ENCODE measurements at regions not wholly inside any gene's neighbourhood (a gene's known extent, or its start where the extent isn't known, plus 50 kb on each side); places are given as distances from the start of the nearest gene placed in this dataset.

DNA sequence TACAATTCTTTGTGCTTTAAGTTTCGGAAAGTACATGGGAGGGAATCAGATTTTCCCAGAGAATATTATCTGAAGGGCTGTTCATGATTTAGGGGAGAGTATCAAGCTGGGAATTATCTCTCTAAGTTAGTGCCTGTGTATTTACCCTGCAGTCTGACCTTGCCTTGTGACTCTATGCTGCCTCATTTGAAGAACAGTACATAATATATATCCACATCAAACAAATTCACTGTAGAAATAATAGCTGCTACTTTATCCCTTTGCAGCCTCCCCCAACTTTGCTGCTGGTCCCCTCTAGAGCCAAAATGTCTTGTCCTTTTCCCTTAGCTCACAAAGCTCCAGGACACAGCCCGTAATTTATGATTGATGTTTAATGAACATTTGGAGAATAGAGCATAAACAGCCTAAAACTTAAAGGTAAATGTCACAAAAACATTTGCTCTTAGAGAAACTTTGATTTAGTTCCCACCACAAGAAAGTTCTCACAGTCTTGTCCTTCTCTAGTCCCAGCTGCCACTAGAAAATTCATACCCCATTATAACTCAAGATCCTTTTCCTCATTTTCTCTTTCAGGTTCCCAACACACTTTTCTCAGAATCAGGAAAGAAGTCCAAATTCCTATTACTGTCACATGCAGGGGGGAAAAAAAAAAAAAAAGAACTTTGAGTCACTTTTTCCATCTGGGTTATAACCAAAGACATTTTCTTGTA is 1009.6 kb downstream of the FLRT2 start:
- TF ChIP-seq, protein P1, sequence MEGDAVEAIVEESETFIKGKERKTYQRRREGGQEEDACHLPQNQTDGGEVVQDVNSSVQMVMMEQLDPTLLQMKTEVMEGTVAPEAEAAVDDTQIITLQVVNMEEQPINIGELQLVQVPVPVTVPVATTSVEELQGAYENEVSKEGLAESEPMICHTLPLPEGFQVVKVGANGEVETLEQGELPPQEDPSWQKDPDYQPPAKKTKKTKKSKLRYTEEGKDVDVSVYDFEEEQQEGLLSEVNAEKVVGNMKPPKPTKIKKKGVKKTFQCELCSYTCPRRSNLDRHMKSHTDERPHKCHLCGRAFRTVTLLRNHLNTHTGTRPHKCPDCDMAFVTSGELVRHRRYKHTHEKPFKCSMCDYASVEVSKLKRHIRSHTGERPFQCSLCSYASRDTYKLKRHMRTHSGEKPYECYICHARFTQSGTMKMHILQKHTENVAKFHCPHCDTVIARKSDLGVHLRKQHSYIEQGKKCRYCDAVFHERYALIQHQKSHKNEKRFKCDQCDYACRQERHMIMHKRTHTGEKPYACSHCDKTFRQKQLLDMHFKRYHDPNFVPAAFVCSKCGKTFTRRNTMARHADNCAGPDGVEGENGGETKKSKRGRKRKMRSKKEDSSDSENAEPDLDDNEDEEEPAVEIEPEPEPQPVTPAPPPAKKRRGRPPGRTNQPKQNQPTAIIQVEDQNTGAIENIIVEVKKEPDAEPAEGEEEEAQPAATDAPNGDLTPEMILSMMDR (IDR thresholded peaks at IDR 0.05; ENCODE audit: insufficient read depth, low read length, poor library complexity, severe bottlenecking) = no peak

DNA sequence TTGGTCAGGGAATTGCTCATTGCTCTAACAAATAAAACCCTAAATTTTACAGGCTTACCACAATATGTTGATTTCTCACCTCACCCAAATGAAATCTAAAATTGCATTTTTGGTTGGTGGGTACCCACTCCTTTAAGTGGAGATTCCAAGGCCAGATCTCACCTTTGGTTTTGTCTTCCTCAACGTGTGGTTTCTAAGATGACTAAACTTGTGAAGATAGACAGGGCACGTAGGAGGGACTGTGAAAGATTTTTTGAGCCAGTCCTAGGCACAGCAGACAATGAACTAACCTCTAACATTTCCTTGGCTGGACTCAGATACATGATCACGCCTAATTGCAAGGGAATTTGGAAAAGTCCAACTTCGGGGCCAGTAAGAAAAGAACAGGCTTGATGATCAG is 1003.9 kb downstream of the FLRT2 start:
- DNase-seq (ENCODE audit: low read depth) = no peak
- no peak overlapping the region for H3K4me3 ChIP-seq (ENCODE audit: low read depth, low read length)
- H3K27me3 ChIP-seq (ENCODE audit: control insufficient read depth, insufficient read depth, low read length) = no peaks in the 10 kb centered on the region
- H3K36me3 ChIP-seq (ENCODE audit: control insufficient read depth, insufficient read depth, low read length) = no peaks in the 10 kb centered on the region
- TF ChIP-seq, protein P1 (IDR thresholded peaks at IDR 0.05; ENCODE audit: insufficient read depth, low read length, poor library complexity, severe bottlenecking) = no peak

More for the DNA sequence above, 1009.6 kb downstream of the FLRT2 start:
- no peaks in the 10 kb centered on the region for H3K27me3 ChIP-seq (ENCODE audit: control insufficient read depth, insufficient read depth, low read length)
- H3K4me3 ChIP-seq (ENCODE audit: low read depth, low read length) = no peak overlapping the region
- H3K36me3 ChIP-seq (ENCODE audit: control insufficient read depth, insufficient read depth, low read length) = no peaks in the 10 kb centered on the region
- no peak for DNase-seq (ENCODE audit: low read depth)

DNA sequence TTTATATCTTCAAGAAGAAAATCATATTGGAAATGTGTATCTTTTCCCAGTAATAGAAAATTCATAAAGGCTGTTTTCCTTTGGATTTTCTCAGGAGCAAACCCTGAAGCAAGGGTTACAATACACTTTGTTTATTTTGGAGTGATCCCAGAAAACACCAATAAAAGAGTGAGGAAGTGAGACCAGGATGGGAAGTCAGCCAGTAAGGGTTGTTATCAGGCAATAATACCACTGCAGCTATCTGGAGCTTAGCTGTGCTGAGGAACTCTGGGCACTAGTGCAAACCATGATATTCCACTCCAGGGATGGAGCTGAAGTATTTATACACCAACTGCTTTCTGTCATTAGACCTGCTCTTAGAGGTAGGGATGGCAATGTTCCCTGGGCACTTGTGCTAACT is 1002.3 kb downstream of the FLRT2 start:
- no peaks in the 10 kb centered on the region for H3K27me3 ChIP-seq (ENCODE audit: control insufficient read depth, insufficient read depth, low read length)
- H3K36me3 ChIP-seq (ENCODE audit: control insufficient read depth, insufficient read depth, low read length) = no peaks in the 10 kb centered on the region
- TF ChIP-seq, protein P1 (IDR thresholded peaks at IDR 0.05; ENCODE audit: insufficient read depth, low read length, poor library complexity, severe bottlenecking) = no peak
- no peak overlapping the region for H3K4me3 ChIP-seq (ENCODE audit: low read depth, low read length)
- peak; percentile 16 for DNase-seq (ENCODE audit: low read depth)

DNA sequence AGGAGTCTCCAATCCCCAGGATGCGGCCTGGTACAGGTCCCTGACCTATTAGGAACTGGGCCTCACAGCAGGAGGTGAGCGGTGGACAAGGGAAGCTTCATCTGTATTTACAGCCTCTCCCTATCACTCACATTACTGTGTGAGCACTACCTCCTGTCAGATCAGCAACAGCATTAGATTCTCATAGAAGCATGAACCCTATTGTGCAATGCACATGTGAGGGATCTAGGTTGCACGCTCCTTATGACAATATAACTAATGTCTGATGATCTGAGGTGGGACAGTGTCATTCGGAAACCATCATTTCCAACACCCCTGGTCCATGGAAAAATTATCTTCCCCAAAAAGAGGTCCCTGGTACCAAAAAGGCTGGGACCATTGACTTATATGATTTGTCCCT is 1000.5 kb downstream of the FLRT2 start:
- H3K27me3 ChIP-seq (ENCODE audit: control insufficient read depth, insufficient read depth, low read length) = no peaks in the 10 kb centered on the region
- no peak overlapping the region for H3K4me3 ChIP-seq (ENCODE audit: low read depth, low read length)
- H3K36me3 ChIP-seq (ENCODE audit: control insufficient read depth, insufficient read depth, low read length) = no peaks in the 10 kb centered on the region
- no peak for DNase-seq (ENCODE audit: low read depth)
- TF ChIP-seq, protein P1 (IDR thresholded peaks at IDR 0.05; ENCODE audit: insufficient read depth, low read length, poor library complexity, severe bottlenecking) = no peak

DNA sequence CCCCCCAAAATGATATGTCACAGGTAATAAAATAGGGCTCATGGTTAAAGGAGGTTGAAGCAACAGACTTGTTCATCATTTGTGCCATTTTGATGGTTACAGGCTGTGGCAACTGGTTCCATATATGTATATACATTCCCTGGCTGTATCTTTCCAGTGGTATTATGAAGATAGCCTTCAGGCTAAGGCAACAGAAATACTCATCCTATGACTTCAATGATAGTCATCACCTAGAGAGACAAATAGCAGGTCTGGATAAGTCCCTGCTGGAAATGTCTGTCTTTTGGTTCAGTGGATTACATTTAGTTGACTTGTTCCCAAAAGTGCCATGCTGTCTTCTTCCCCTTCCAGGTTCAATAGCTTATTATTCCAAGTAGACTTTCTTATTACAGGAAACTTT is 997.4 kb downstream of the FLRT2 start:
- Histone ChIP-seq H3K4me3 (ENCODE audit: low read depth, low read length) (no peak overlapping the region), H3K27me3 (ENCODE audit: control insufficient read depth, insufficient read depth, low read length) (no peaks in the 10 kb centered on the region), H3K36me3 (ENCODE audit: control insufficient read depth, insufficient read depth, low read length) (no peaks in the 10 kb centered on the region)
- no peak for DNase-seq (ENCODE audit: low read depth)
- TF ChIP-seq, protein P1 (IDR thresholded peaks at IDR 0.05; ENCODE audit: insufficient read depth, low read length, poor library complexity, severe bottlenecking) = no peak

DNA sequence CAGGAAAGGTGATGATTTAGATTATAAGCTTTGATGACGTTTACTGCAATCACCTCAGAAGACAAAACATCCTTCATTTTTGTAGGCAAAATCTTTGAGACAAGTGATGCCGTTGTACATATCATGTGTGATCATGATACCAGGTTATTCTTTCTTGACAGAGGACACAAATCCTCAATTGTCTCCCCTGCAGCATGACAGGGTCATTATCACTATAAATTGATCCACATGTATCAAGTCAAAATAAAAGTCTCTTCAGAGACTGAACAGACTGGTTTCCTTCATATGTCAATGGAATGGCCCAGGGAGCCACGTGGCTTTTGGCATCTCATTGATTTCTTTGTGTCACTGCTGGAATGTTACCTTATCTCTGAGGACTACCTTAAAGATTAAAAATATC is 995.7 kb downstream of the FLRT2 start:
- no peak for DNase-seq (ENCODE audit: low read depth)
- Histone ChIP-seq H3K4me3 (ENCODE audit: low read depth, low read length) (no peak overlapping the region), H3K27me3 (ENCODE audit: control insufficient read depth, insufficient read depth, low read length) (no peaks in the 10 kb centered on the region), H3K36me3 (ENCODE audit: control insufficient read depth, insufficient read depth, low read length) (no peaks in the 10 kb centered on the region)
- TF ChIP-seq, protein P1 (IDR thresholded peaks at IDR 0.05; ENCODE audit: insufficient read depth, low read length, poor library complexity, severe bottlenecking) = no peak

Data from kidney epithelial cell (primary cell).